GM20431 (cell line): ENCODE measurements at regions not wholly inside any gene's neighbourhood (a gene's known extent, or its start where the extent isn't known, plus 50 kb on each side); places are given as distances from the start of the nearest gene placed in this dataset.

Experiments
- in situ Hi-C: fragments of 300-500 bp; cut with MseI, MboI; formaldehyde crosslinking; loops from one replicate; pipeline ENCODE4 v1.15.0; 2020; ENCODE audit warnings: low sequenced_read_pairs; ENCODE audit not compliant: unreplicated experiment

DNA sequence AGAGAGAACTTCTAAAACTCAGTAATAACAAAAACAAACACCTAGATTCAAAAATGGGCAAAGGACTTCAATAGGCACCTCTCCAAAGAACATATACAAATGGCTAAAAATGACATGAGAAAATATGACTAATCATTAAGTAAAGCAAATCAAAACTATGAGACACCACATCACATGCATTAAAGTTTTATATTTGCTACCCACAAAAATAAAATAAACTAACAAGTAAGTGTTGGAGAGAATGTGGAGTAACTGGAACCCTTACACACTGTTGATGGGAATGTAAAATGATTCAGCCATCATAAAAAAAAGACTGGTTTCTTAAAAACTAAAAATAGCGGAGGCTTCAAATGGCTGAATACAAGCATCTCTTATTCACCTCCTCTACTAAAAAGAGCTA, 262.1 kb upstream of the PKN2 start:
- in situ Hi-C loops, result no loop called here

DNA sequence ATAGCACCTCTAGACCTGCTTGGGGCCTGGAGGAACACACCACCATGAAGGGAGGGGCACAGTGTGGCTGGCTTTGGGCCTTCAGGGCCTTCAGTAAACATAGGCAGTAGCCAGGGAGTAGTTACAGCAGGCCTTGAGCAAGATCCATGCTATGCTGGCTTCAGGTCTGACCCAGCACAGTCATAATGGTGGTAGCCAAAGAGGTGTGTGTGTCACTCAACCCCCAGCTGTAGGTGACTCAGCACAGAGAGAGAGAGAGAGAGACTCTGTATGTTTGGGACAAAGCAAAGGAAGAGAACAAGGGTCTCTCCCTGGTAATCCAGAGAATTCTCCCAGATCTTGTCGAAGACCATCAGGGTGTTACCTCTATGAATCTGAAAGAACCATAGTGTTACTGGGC, 250.5 kb upstream of the PKN2 start:
- in situ Hi-C loops, result no loop called here

DNA sequence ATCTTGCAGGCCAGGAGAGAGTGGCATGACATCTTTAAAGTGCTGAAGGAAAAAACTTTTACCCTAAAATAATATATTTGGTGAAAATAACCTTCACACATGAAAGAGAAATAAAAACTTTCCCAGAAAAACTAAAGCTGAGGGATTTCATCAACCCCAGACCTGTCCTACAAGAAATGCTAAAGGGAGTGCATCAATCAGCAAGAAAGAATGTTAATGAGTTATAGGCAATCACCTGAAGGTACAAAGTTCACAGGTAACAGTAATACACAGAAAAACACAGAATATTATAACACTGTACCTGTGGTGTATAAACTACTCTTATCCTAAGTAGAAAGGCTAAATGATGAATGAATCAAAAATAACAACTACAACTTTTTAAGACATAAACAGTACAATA, 249.2 kb upstream of the PKN2 start:
- in situ Hi-C loops, result no loop called here

DNA sequence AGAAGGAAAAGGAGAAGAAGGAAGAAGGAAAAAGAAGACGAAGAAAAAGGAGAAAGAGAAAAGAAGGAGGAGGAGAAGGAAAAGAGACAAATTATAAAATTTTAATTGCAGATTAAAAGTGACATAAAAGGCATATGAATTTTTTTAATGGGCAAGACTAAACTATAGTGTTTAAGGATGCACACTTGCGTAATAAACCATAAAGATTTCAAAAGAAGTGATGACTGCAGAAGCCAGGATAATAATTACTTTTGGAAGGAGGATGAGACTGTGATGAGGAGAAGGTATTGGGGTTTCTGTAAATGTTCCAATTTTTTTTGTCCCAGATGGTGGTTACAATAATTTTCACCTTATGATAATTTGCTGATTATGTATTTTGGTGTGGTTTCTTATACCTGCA, 243.1 kb upstream of the PKN2 start:
- in situ Hi-C loops, result no loop called here

DNA sequence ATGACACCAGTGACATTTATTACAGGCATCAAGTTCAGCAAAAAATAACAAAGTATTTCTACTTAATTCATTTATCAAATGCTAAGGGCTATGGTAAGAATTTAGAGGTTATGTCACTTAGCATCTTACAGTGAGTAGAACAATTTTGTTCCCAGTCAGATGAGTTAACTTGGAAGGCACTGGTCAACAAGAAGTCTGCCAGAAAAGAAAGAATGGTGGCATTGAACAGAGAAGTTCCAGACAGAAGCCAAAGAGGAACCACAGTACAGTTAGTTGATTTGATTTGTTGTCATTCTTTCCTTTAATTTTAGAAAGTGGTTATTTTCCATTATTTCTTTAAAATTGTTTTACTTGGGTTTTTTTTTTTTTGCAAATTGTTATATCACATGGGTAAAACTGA, 232.2 kb upstream of the PKN2 start:
- in situ Hi-C loops, result no loop called here

DNA sequence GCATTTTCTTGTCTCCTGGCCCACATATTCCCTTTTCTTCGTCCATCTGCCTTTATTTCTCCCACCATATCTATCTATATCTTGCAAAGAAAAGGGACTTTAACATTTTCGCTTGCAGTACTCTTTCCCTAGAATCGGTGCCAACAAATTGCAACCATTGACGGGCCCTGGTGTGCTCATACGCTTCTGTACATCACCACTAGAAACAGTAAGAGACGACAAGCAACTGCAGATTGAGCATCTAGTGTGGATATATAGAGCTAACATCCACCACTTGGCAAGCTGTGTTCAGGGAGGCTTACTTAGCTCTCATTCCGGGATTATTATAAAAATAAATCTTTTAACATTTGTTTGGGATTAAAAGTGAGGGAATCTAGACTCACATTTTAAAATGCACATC, 230.8 kb upstream of the PKN2 start:
- in situ Hi-C loops, result no loop called here

DNA sequence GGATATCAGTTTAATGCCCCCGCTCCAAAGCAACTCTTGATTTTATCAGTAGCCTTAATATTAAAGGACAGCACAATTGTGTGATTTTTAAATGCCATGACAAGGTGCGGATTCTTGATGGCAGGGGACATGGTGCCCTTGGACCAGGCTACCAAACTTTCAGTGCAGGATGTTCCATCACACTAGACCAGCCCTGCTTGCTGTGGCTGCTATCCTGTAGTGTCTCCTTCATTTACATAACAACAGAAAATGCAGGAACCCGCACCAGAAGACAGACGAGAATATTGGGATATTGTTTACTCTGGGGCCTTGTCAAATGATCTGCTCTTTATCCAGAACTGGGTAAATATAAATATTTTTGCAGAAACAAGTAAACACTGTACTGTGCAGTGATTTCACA, 229.3 kb upstream of the PKN2 start:
- in situ Hi-C loops, result no loop called here

DNA sequence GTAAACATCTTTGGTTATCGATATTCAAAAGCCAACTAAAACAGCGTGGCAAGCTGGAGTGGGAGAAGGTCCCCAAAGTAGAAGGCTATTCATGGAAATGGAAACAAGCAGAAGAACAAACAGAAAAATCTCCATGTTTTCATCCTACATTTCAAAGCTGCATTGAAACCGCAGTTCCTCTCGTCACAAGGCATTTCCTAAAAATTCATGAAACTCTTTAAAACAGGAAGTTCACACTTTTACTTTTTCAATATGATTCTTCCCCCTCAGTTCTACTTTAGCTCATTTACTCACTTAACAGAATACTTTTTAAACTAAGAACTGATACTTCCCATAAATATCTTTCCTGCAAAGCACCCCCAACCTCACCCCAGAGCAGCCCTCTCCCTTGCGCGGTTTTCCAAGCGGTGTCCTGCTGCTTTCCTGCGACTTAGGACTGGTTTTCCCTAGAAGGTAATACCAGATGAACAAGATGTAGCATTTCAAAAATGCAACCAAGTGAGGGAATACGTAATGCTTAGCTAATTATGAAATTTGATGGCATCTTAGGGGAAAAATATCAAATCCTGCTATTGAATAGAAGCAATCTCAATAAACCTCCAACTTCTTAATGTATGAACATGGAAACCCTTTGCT, 228.3 kb upstream of the PKN2 start:
- in situ Hi-C loops, result no loop called here

DNA sequence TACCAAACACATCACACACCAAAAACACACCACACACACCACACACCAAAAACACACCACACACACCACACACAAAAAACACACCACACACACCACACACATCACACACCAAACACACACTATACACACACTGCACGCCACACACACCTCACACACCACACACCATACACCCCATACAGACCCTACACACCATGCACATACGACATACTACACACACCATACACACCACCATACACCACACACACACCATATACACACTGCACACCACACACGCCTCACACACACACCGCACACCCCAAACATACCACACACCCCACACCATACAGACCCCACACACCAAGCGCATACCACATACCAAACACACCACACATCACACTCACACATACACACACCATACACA, 226.9 kb upstream of the PKN2 start:
- in situ Hi-C loops, result no loop called here

DNA sequence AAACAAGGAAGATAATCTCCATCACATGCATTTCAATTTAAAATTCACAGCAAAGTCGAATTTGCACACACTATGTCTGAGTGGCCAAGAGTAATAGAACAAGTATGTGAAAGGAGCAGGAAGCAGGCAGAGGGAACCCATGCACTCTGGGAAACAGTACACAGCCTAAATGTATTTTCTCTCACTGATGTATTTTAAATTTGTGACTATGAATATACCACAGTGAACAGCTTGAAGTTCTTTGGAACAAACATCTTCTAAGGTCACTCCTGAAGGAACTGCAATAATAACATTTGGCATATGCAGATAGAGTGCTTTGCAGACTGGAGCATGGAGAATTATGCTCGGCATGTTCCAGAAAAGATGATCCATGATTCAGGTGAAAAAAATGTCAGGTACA, 223.1 kb upstream of the PKN2 start:
- in situ Hi-C loops, result no loop called here

DNA sequence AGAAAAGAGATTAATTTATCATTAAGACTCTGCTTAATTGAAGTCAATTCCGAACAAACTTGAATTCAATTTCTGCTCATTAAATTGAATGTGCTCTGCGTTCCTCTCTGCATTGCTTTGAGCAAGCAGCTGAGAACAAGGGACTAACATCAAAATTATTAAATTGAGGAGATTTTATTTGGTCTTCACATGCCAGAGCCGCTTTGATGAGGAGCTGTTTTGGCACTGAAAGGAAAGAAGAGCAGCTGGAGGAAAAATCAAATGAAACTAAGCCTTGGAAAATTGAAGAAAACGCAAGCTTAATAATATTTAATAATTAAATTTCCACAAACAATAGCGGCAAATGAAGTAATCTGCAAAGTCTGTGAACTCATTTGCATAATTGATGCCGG, 222.0 kb upstream of the PKN2 start:
- in situ Hi-C loops, result no loop called here

DNA sequence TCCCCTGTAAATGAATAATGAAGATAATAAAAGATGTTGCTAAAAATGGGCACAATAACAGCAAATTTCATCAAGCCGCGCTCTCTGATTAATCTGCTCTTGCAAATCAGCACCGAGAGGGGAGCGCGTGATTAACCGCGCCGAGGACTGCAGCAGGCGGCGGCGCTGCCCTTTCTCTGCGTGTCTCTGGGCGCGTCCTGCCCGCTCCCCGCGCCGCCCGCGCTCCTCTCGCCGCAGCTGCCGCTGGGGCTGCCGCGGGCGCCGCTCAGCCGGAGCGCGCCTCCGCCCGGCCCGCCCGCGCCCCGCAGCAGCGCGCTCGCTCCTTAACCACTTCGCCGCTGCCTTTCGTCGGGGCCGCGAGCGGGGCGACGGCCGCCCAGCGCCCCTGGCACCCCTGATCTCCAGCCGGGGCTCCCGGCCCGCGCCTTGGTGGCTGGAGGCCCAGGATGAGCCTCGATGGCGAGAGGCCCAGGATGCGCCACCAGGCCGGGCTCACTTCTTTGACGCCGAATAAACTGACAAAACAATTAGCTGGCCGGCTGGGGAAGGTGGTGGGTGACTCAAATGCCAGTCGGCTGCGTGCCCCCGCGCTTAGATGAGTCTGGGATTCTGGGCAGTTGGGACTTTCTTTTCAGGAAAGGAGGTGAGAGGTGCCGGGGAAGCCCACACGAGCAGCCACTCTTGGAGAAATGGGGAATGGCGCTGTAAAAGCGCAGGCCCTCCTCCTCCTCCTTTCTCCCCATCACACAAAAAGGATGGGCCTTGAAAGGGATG, 221.4 kb upstream of the PKN2 start:
- in situ Hi-C loops, result no loop called here

DNA sequence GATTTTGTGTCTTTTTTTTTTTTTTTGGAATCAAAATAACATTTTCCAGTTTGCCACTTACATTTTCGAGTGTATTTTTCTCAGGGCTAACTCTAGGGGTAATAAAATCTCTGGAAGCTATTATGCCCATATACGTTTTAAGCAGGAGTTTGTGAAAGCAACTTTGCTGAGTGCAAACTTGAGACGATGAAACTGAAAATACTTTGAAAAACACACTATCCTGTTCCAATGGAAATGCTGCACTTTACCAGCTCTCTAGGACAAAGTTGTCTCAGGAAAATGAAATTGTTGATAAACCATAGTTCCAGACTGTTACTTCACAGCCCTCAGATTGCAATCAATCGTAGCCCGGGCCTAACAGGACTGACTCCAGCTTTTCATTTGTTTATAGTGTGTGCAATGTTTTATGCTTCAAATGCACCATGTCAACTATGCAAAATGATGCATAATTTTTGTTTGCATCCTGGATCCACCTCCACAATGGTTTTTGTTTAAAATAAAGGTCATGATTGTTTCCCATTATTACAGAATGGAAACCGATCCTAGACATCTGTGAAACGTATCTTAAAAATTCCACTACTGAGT, 220.6 kb upstream of the PKN2 start:
- in situ Hi-C loops, result no loop called here

DNA sequence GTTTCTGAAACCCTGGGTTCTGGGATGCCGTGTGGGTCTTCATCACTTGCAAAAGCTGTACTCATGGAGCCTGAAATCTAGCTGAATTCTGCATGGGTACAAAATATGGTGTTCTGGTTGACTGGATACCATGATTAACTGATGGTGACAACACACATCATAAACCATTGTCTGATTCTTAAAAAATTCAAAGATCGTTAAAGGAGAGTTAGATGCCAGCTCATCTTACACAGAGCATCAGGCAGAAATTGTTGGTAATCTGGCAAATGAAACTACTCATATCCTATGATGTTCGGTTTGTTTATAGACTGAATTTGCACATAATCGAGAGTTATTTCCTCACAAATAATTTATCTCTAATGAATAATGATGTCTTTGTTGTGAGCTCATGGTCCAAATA, 218.1 kb upstream of the PKN2 start:
- in situ Hi-C loops, result no loop called here

DNA sequence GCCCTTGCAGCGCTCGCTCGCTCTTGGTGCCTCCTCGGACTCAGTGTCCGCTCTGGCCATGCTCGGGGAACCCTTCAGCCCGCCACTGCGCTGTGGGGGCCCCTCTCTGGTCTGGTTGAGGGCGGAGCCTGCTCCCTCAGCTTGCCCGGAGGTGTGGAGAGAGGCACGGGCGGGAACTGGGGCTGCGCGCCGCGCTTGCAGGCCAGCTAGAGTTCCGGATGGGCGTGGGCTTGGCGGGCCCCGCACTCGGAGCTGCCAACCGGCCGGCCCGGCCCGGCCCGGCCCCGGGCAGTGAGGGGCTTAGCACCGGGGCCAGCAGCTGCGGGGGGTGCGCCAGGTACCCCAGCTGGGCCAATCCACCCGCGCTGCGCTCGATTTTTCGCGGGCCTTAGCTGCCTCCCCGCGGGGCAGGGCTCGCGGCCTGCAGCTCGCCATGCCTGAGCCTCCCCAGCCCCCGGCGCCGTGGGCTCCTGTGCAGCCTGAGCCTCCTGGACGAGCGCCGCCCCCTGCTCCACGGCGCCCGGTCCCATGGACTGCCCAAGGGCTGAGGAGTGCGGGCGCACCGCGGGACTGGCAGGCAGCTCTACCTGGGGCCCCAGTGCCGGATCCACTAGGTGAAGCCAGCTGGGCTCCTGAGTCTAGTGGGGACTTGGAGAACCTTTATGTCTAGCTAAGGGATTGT, 217.0 kb upstream of the PKN2 start:
- in situ Hi-C loops, result no loop called here

DNA sequence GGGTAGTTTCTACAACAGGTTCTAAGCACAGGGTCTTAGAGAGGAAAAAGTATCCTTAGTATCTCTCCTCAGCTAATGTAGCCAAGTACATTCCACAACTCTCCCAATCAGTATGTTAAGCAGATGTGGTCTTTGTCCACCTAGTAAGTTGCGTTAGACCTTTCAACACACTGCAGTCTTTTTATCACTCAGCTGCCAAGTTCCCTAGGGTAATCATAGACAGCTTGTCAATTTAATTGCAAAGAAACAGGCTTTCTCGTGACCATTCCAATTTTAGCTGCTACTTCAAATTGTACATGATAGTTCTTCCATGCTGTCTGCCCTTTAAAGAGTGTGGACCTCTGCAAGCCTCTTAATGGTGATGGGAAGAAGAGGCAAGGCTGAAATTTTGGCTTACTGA, 211.8 kb upstream of the PKN2 start:
- in situ Hi-C loops, result no loop called here

DNA sequence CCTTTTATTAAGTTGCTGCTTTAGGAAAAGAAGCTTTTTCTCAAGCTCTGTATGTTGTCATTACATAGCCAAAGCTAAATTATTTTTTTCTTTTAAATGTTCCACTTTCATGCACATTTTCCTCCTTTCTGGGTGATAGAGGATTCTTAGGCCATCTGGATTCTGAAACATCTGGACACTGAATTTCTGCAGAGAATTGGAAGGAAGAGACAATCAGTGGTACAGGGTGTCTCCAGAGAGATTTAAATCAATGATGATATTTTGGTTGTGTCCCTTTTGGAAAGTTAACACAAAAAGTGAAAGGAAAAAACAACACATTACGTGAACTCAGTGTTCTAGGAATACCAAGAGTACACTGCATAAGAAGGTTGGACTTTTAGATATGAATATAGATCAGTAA, 211.4 kb upstream of the PKN2 start:
- in situ Hi-C loops, result no loop called here

DNA sequence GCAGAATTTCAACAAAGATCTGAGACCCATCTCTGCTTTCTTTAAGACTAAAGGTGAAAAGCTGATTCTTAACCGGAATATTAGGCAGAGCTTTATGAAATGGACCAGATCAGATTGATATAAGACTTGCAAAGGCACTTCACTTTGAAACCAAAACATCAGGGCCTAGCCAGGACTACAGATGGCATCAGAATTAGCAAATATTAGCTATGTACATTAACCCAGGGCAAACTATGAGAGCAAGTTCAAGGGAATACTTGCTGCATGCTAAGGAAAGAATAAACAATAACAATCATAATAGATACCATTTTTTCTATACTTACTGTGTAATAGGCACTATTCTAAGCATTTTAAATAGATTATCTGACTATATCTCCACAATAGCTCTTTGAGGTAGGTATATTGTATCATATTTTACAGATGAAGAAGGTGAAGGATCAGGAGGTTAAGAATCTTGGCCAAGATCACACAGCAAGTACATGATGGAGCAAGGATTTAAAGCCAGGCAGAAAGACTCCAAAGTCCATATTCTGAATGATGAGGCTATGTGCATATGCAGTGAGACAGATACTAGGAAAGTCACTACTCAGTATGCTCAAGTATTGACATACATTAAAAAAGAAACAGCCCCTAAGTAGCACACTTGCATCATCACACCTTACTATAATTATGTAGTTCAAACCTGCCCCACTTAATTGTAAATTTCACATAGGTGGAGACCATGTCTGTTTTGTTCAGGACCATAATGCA, 209.3 kb upstream of the PKN2 start:
- in situ Hi-C loops, result no loop called here

DNA sequence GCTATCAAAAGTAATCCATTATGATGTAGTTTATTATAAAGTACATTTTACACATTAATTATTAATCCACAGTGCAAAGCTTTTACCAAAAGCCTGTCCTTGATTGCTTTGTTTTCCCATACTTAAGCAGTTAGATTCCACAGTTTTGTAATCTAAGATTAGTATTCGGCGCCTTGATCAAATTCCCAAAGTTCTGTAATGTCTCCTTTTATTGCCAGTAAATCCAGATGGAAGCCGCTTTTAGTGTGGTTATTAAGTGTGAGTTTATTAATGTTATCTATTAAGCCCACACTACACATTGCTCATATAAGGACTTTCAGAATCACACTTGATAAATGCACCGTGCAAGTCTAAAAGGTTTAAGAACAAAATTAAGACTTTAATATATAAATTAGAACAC, 199.2 kb upstream of the PKN2 start:
- in situ Hi-C loops, result no loop called here

DNA sequence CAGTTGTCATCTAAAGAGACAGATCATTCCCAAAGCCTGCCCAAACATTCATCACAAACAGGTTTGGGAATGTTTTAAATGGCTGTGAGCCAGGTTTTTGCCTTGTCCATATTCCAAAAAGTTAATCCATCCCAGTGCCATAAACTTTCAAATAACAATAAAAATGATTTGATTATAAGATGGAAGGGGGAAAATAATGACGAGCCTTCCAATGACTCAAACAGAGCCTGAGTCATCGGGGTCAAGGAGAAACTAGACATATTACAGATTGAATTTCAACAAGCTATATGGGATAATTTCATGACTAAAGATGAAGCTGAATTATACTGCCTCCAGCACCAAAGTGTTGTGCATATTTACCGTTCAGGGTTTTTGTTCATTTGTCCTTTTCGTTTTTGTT, 195.8 kb upstream of the PKN2 start:
- in situ Hi-C loops, result no loop called here

DNA sequence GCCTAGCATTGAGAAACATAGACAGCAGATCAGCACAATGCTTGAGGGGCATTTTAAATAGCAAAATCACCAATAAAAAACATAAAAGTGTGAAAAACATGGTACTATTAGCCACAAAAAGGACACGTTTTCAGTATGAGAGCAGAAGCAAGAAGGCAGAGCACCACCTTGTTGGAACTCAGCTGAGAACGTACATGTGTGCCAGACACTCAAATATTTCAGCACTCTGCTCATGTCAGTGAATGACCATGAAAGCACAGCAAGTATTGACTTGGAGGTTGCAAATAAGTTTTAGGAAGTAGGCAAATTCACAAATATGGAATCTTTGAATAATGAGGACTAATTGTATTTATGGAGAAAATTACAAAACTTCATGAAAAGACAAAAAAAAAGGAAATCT, 193.4 kb upstream of the PKN2 start:
- in situ Hi-C loops, result no loop called here
